H9 (cell line): ENCODE measurements at regions not wholly inside any gene's neighbourhood (a gene's known extent, or its start where the extent isn't known, plus 50 kb on each side); places are given as distances from the start of the nearest gene placed in this dataset.

ENCODE experiments used
- DNase-seq: peaks from one replicate; pipeline ENCODE4 v3.0.0-alpha.2; 2017
- H2AFZ ChIP-seq: one replicate; pipeline ENCODE4 v1.6.1; 2013; ENCODE audit warnings: mild to moderate bottlenecking, low read length, control low read depth, moderate library complexity
- H2AK5ac ChIP-seq: 2 replicates; pipeline ENCODE4 v1.6.1; 2013; ENCODE audit warnings: low read length, control low read depth, mixed read lengths; ENCODE audit not compliant: insufficient read length
- H2BK120ac ChIP-seq: one replicate; pipeline ENCODE4 v1.6.1; 2013; ENCODE audit warnings: low read depth, mild to moderate bottlenecking, low read length, control low read depth, inconsistent platforms; ENCODE audit not compliant: poor library complexity, severe bottlenecking
- H2BK12ac ChIP-seq: 2 replicates; pipeline ENCODE4 v1.6.1; 2013; ENCODE audit warnings: low read length, control low read depth, mixed read lengths, low read depth; ENCODE audit not compliant: insufficient read length
- H2BK15ac ChIP-seq: 2 replicates; pipeline ENCODE4 v1.6.1; 2013; ENCODE audit warnings: low read depth, low read length, control low read depth
- H2BK20ac ChIP-seq: one replicate; pipeline ENCODE4 v1.6.1; 2013; ENCODE audit warnings: low read depth, mild to moderate bottlenecking, low read length, control low read depth, inconsistent platforms; ENCODE audit not compliant: poor library complexity, severe bottlenecking
- H2BK5ac ChIP-seq: 2 replicates; pipeline ENCODE4 v1.6.1; 2013; ENCODE audit warnings: low read length, control low read depth, mixed read lengths; ENCODE audit not compliant: insufficient read length
- H3K14ac ChIP-seq: 2 replicates; pipeline ENCODE4 v1.6.1; 2013; ENCODE audit warnings: low read length, control low read depth; ENCODE audit not compliant: insufficient read depth
- H3K18ac ChIP-seq: 2 replicates; pipeline ENCODE4 v1.6.1; 2013; ENCODE audit warnings: low read depth, mild to moderate bottlenecking, mixed read lengths, low read length, control low read depth; ENCODE audit not compliant: insufficient read length
- H3K23ac ChIP-seq: 2 replicates; pipeline ENCODE4 v1.6.1; 2013; ENCODE audit warnings: low read length, control low read depth, mixed read lengths, low read depth; ENCODE audit not compliant: insufficient read length
- H3K23me2 ChIP-seq: 2 replicates; pipeline ENCODE4 v1.6.1; 2013; ENCODE audit warnings: low read depth, mild to moderate bottlenecking, mixed read lengths, low read length, control low read depth; ENCODE audit not compliant: insufficient read length, poor library complexity, severe bottlenecking
- H3K27ac ChIP-seq: 2 replicates; pipeline ENCODE4 v1.5.1; 2013; ENCODE audit warnings: low read length, control low read depth, mixed read lengths, low read depth; ENCODE audit not compliant: insufficient read length
- H3K27me3 ChIP-seq: 2 replicates; pipeline ENCODE4 v1.6.1; 2013; ENCODE audit warnings: low read length, control low read depth, inconsistent platforms; ENCODE audit not compliant: insufficient read depth
- H3K4ac ChIP-seq: 2 replicates; pipeline ENCODE4 v1.6.1; 2013; ENCODE audit warnings: low read depth, mild to moderate bottlenecking, control low read depth, inconsistent platforms, low read length, moderate library complexity
- H3K4me1 ChIP-seq: 2 replicates; pipeline ENCODE4 v1.6.1; 2013; ENCODE audit warnings: low read length, control low read depth, inconsistent platforms; ENCODE audit not compliant: insufficient read depth
- H3K4me2 ChIP-seq: 2 replicates; pipeline ENCODE4 v1.6.1; 2013; ENCODE audit warnings: low read length, control low read depth, mixed read lengths; ENCODE audit not compliant: insufficient read length, insufficient read depth
- H3K56ac ChIP-seq: 2 replicates; pipeline ENCODE4 v1.6.1; 2013; ENCODE audit warnings: low read depth, mild to moderate bottlenecking, mixed read lengths, low read length, control low read depth; ENCODE audit not compliant: insufficient read length
- H3K79me1 ChIP-seq: 2 replicates; pipeline ENCODE4 v1.6.1; 2013; ENCODE audit warnings: low read depth, mild to moderate bottlenecking, moderate library complexity, low read length, control low read depth, inconsistent platforms; ENCODE audit not compliant: insufficient read depth, poor library complexity, severe bottlenecking
- H3K79me2 ChIP-seq: 2 replicates; pipeline ENCODE4 v1.6.1; 2013; ENCODE audit warnings: low read length, control low read depth, inconsistent platforms; ENCODE audit not compliant: insufficient read depth
- H3K9ac ChIP-seq: 2 replicates; pipeline ENCODE4 v1.6.1; 2013; ENCODE audit warnings: low read length, control low read depth, mixed read lengths; ENCODE audit not compliant: insufficient read length; ENCODE audit errors: extremely low read depth
- H3K9me3 ChIP-seq: one replicate; pipeline ENCODE4 v1.6.1; 2013; ENCODE audit warnings: low read depth, low read length, inconsistent platforms; ENCODE audit not compliant: control insufficient read depth
- H3T11ph ChIP-seq: one replicate; pipeline ENCODE4 v1.6.1; 2013; ENCODE audit warnings: mild to moderate bottlenecking, low read length, control low read depth, inconsistent platforms
- H4K20me1 ChIP-seq: one replicate; pipeline ENCODE4 v1.6.1; 2013; ENCODE audit not compliant: control insufficient read depth, insufficient read length, insufficient read depth
- H4K5ac ChIP-seq: 2 replicates; pipeline ENCODE4 v1.6.1; 2013; ENCODE audit warnings: low read depth, mild to moderate bottlenecking, mixed read lengths, low read length, control low read depth; ENCODE audit not compliant: insufficient read length
- H4K8ac ChIP-seq: replicated peaks from 2 replicates; pipeline ENCODE4 v1.6.1; 2013; ENCODE audit warnings: low read length, control low read depth, mixed read lengths, low read depth; ENCODE audit not compliant: insufficient read length
- H4K91ac ChIP-seq: 2 replicates; pipeline ENCODE4 v1.6.1; 2013; ENCODE audit warnings: low read depth, mild to moderate bottlenecking, moderate library complexity, mixed read lengths, low read length, control low read depth; ENCODE audit not compliant: insufficient read length
- H3K27ac Mint-ChIP-seq, 3 experiments: 2 replicates in 2 of 3; 3 replicates in 1 of 3; pipeline ENCODE4 v1.8.0; 2020 to 2021; ENCODE audit warnings: mixed read lengths in 3 of 3, mild to moderate bottlenecking in 1 of 3, moderate library complexity in 1 of 3
- H3K27me3 Mint-ChIP-seq: 2 replicates; pipeline ENCODE4 v1.8.0; 2021; ENCODE audit warnings: low read depth, mild to moderate bottlenecking, moderate library complexity, mixed read lengths
- H3K36me3 Mint-ChIP-seq, 3 experiments: 2 replicates in 2 of 3; 3 replicates in 1 of 3; pipeline ENCODE4 v1.8.0; 2020 to 2021; ENCODE audit warnings: low read depth in 3 of 3, mixed read lengths in 3 of 3; ENCODE audit not compliant: insufficient read depth in 1 of 3
- H3K4me1 Mint-ChIP-seq, 2 experiments: 2 replicates each; pipeline ENCODE4 v1.8.0; 2020; ENCODE audit warnings: mixed read lengths in 2 of 2
- H3K4me3 Mint-ChIP-seq, 2 experiments: 2 replicates in 1 of 2; 3 replicates in 1 of 2; pipeline ENCODE4 v1.8.0; 2020 to 2021; ENCODE audit warnings: mild to moderate bottlenecking in 2 of 2, mixed read lengths in 2 of 2, moderate library complexity in 1 of 2
- H3K9me3 Mint-ChIP-seq, 2 experiments: 2 replicates in 1 of 2; 3 replicates in 1 of 2; pipeline ENCODE4 v1.8.0; 2020; ENCODE audit warnings: mild to moderate bottlenecking in 2 of 2, mixed read lengths in 2 of 2, moderate library complexity in 1 of 2
- CTCF ChIP-seq: fragments of 200-600 bp; sonication (generic); conservative IDR thresholded peaks from 3 replicates; pipeline ENCODE4 v1.8.0; 2021; ENCODE audit warnings: antibody characterized with exemption, mild to moderate bottlenecking
- WGBS: extraction: QIAGEN DNeasy Blood & Tissue Kit; methylation state at CpG from one replicate; pipeline ENCODE4 v1.1.7; 2013; ENCODE audit warnings: missing lambda C conversion rate, low lambda C conversion rate, mixed read lengths; ENCODE audit not compliant: insufficient read length; ENCODE audit errors: extremely low coverage; 5-methylcytosine and 5-hydroxymethylcytosine counted together

GRCh38 chrX:35858361-35858760 is 60.2 kb downstream of the MAGEB16 start:
- Mint-ChIP-seq H3K4me1 (no peaks in the 10 kb centered on the region), H3K27me3 (no peaks in the 10 kb centered on the region), H3K36me3 (peaks cover 0 to 1% (median 0%) of the 10 kb centered on the region in 3 experiments; a peak in 2 of 7 replicates), H3K27ac (no peak overlapping the region), H3K9me3 (peaks cover 41 to 44% of the 10 kb centered on the region in 2 experiments), H3K4me3 (no peak overlapping the region)
- Histone ChIP-seq H4K20me1 (no peaks in the 10 kb centered on the region), H3K4me2 (no peak overlapping the region), H3K4me1 (no peaks in the 10 kb centered on the region), H3K27ac (no peak overlapping the region), H3K23me2 (no peaks in the 10 kb centered on the region), H2BK15ac (no peak overlapping the region), H2BK120ac (no peak overlapping the region), H4K5ac (no peak overlapping the region), H3K56ac (no peak overlapping the region), H4K8ac (no peak overlapping the region), H3K27me3 (no peaks in the 10 kb centered on the region), H3K14ac (no peak overlapping the region), H3K9me3 (no peaks in the 10 kb centered on the region), H3K79me1 (no peaks in the 10 kb centered on the region), H3T11ph (no peak overlapping the region), H2BK5ac (no peak overlapping the region), H2AFZ (no peak overlapping the region), H2AK5ac (no peak overlapping the region), H3K23ac (no peak overlapping the region), H3K9ac (no peak overlapping the region), H3K79me2 (no peaks in the 10 kb centered on the region), H2BK12ac (no peak overlapping the region), H2BK20ac (no peak overlapping the region), H3K18ac (no peak overlapping the region), H4K91ac (no peak overlapping the region), H3K4ac (no peak overlapping the region)
- no peak for TF ChIP-seq CTCF
- WGBS: no CpG with 5 or more reads among the region's 1 CpG
- DNase-seq: no peak
